ENCODE measurements at regions not wholly inside any gene's neighbourhood (a gene's known extent, or its start where the extent isn't known, plus 50 kb on each side); places are given as distances from the start of the nearest gene placed in this dataset.

DNA sequence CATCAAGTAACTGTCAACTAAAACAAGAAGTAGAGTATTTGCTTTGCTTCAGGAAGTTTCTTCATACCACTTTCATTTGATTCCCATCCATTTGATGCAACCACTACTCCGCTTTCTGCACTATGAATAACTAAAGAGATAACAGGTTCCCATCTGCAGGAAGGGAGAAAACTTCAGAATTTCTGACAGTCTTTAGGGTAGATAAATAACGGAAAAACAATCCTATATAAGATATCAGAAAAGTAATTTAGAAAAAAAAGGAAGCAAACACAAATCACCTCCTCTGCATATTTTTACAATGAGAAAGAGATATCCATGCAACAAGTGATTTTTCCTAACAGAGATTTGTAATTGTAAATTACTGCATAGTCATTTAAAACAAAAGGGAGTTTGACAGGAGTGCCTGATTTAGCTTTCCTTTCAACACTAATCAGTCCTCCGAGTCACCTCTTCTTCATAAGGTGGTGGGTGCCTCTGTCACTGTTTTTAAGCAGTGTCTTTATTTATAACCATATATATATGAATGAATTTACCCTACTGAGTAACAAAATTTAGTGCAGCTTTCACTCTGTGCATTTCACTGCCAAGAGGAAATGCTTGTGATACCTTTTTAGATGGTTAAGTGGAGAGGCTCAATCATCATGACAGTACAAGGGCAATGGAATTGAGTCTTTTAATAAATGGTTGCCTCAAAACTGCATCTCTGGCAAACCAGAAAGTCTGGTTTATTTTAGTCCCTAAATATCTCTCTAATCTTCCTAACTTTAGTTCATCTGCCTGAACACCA is 1920.4 kb downstream of the MRPL39 start:
- no peak overlapping the region for H3K27ac Mint-ChIP-seq
- H3K27me3 Mint-ChIP-seq = no peaks in the 10 kb centered on the region
- H3K9me3 Mint-ChIP-seq = no peaks in the 10 kb centered on the region
- no peaks in the 10 kb centered on the region for H3K4me1 Mint-ChIP-seq
- no peak for DNase-seq (ENCODE audit: low spot score in 2 of 2)
- no peak overlapping the region for H3K4me3 Mint-ChIP-seq
- H3K36me3 Mint-ChIP-seq = no peaks in the 10 kb centered on the region
- ATAC-seq (ENCODE audit: low read depth) = no peak

DNA sequence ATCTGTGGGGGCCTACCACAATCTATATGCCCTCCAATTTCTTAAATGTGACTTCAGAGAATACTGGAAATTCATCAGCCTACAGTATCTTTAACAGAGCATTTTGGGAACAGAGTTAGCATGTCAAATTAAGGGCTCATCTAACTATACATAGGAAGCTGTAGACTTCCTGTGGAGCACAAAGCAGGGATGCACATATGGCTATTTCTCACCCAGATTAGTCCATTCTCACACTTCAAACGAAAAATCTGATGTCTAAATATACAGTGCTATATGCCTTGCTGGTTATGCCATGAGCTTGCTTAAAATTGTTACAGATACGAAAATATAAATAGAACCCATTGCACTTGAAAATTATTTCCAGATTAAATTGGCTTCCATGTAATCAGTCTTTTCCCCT is 1922.8 kb downstream of the MRPL39 start:
- H3K36me3 Mint-ChIP-seq = no peaks in the 10 kb centered on the region
- H3K4me3 Mint-ChIP-seq = no peak overlapping the region
- H3K9me3 Mint-ChIP-seq = no peaks in the 10 kb centered on the region
- H3K27ac Mint-ChIP-seq = no peak overlapping the region
- H3K27me3 Mint-ChIP-seq = peaks cover 2% of the 10 kb centered on the region
- ATAC-seq (ENCODE audit: low read depth) (no peak), DNase-seq (ENCODE audit: low spot score in 2 of 2) (no peak)
- no peaks in the 10 kb centered on the region for H3K4me1 Mint-ChIP-seq

DNA sequence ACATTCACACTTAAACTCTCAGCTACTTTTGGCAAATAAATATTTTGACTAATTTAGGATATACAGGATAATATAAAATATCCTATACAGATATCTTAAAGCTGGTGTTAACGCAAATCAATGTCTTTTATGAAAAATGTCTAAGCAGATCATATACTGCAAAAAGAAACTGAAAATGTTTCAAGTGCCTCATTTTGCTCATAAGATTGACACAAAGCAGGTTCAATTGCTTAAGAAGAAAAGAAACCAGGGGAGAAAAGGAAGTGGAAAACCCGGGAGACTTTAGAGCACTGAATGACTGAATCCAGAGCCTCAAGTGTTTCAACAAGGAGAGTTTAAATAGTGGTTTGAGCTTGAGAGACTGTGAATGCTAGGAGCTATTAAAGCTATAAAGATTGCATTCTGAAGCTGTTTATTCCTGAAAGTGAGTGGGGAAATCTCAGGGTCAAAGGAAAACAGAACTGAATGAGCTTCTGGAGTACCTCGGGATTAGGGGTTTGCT is 1943.0 kb downstream of the MRPL39 start:
- no peak overlapping the region for H3K4me3 Mint-ChIP-seq
- no peak overlapping the region for H3K27ac Mint-ChIP-seq
- no peaks in the 10 kb centered on the region for H3K27me3 Mint-ChIP-seq
- no peaks in the 10 kb centered on the region for H3K9me3 Mint-ChIP-seq
- H3K36me3 Mint-ChIP-seq = no peaks in the 10 kb centered on the region
- DNase-seq (ENCODE audit: low spot score in 2 of 2) = no peak
- no peak for ATAC-seq (ENCODE audit: low read depth)
- H3K4me1 Mint-ChIP-seq = no peaks in the 10 kb centered on the region

DNA sequence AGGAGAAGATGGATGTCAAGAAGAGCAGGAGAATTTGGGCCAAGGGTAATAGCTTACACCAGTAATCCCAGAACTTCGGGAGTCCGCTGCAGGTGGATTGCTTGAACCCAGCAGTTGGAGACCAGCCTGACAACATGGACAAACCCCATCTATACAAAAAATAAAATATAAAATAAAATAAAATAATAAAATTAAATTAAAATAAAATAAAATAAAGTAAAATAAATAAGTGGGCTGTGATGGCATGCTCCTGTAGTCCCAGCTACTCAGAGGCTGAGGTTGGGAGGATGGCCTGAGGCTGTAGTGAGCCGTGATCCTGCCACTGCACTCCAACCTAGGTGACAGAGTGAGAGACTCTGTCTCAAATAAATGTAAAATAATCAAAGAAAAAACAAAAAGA is 1946.7 kb downstream of the MRPL39 start:
- Mint-ChIP-seq H3K27ac (no peak overlapping the region), H3K9me3 (no peaks in the 10 kb centered on the region), H3K4me3 (no peak overlapping the region), H3K36me3 (no peaks in the 10 kb centered on the region), H3K4me1 (no peaks in the 10 kb centered on the region), H3K27me3 (no peaks in the 10 kb centered on the region)
- no peak for DNase-seq (ENCODE audit: low spot score in 2 of 2)
- no peak for ATAC-seq (ENCODE audit: low read depth)

GRCh38 chr21:23644768-23645167 is 1962.5 kb downstream of the MRPL39 start:
- Mint-ChIP-seq H3K27me3 (peaks cover 2% of the 10 kb centered on the region), H3K27ac (no peak overlapping the region), H3K9me3 (no peaks in the 10 kb centered on the region), H3K4me1 (no peaks in the 10 kb centered on the region), H3K36me3 (no peaks in the 10 kb centered on the region), H3K4me3 (no peak overlapping the region)
- DNase-seq (ENCODE audit: low spot score in 2 of 2) = no peak
- no peak for ATAC-seq (ENCODE audit: low read depth)

GRCh38 chr21:23639721-23640120 is 1967.6 kb downstream of the MRPL39 start:
- H3K4me3 Mint-ChIP-seq = no peak overlapping the region
- H3K27me3 Mint-ChIP-seq = peaks cover 3% of the 10 kb centered on the region
- ATAC-seq (ENCODE audit: low read depth) (no peak), DNase-seq (ENCODE audit: low spot score in 2 of 2) (no peak)
- H3K4me1 Mint-ChIP-seq = no peaks in the 10 kb centered on the region
- no peaks in the 10 kb centered on the region for H3K36me3 Mint-ChIP-seq
- H3K27ac Mint-ChIP-seq = no peak overlapping the region
- H3K9me3 Mint-ChIP-seq = no peaks in the 10 kb centered on the region

GRCh38 chr21:23638131-23638695 is 1969.1 kb downstream of the MRPL39 start:
- no peaks in the 10 kb centered on the region for H3K9me3 Mint-ChIP-seq
- peaks cover 3% of the 10 kb centered on the region for H3K27me3 Mint-ChIP-seq
- no peak overlapping the region for H3K27ac Mint-ChIP-seq
- ATAC-seq (ENCODE audit: low read depth) = no peak
- DNase-seq (ENCODE audit: low spot score in 2 of 2) = no peak
- H3K4me1 Mint-ChIP-seq = no peaks in the 10 kb centered on the region
- no peak overlapping the region for H3K4me3 Mint-ChIP-seq
- no peaks in the 10 kb centered on the region for H3K36me3 Mint-ChIP-seq

DNA sequence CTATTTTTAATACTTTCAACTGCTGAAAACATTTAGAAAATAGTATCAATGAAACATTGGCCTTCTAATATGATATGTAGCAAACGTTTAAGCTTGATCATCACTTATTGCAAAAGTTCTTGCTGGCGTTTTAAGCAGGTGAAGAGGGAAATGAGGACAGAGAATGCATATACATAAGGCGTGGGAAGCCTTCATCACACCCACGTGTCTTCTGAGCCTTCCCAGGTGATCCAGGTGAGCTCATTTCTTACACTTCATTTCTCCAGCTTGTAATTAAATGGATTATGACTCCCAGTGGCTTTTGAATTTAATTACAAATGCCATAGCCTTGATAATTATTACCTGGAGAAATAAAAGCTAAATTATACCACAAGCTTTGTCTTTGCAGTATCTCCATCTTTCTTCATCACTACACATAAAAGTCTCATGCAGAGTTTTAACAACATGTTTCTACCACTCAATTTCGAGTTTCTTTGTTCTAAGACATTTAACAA is 1973.8 kb downstream of the MRPL39 start:
- H3K27ac Mint-ChIP-seq = no peak overlapping the region

DNA sequence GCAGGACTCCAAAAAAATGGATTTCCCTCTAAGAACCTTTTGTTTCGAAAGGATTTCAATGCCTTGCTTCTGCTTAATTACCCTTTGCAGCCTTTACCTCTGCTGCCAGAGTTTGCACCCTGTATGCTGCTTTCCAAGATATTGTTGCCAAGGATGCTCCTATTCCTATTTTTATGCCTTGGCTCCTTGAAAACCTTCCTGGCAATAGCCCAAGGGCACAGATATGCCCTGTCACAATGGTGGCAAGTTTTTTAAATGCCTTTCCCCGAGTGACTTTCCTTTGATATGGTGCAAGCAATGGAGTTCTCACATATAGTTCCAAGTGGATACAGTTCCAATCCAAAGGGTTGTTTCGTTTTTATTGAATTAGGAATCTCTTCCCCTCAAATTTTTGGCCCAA is 1983.0 kb downstream of the MRPL39 start:
- no peak for DNase-seq (ENCODE audit: low spot score in 2 of 2)
- H3K27ac Mint-ChIP-seq = no peak overlapping the region
- no peaks in the 10 kb centered on the region for H3K4me1 Mint-ChIP-seq
- H3K4me3 Mint-ChIP-seq = no peak overlapping the region
- H3K27me3 Mint-ChIP-seq = no peaks in the 10 kb centered on the region
- ATAC-seq (ENCODE audit: low read depth) = no peak
- H3K36me3 Mint-ChIP-seq = no peaks in the 10 kb centered on the region
- H3K9me3 Mint-ChIP-seq = no peaks in the 10 kb centered on the region

More for the DNA sequence above, 1973.8 kb downstream of the MRPL39 start:
- no peaks in the 10 kb centered on the region for H3K4me1 Mint-ChIP-seq
- no peak for DNase-seq (ENCODE audit: low spot score in 2 of 2)
- ATAC-seq (ENCODE audit: low read depth) = no peak
- H3K36me3 Mint-ChIP-seq = no peaks in the 10 kb centered on the region
- no peak overlapping the region for H3K4me3 Mint-ChIP-seq
- H3K27me3 Mint-ChIP-seq = no peaks in the 10 kb centered on the region
- H3K9me3 Mint-ChIP-seq = no peaks in the 10 kb centered on the region

- no peaks in the 10 kb centered on the region for H3K9me3 Mint-ChIP-seq
- H3K27me3 Mint-ChIP-seq = no peaks in the 10 kb centered on the region
- H3K4me3 Mint-ChIP-seq = no peak overlapping the region
- no peaks in the 10 kb centered on the region for H3K36me3 Mint-ChIP-seq
- H3K27ac Mint-ChIP-seq = no peak overlapping the region
- DNase-seq (ENCODE audit: low spot score in 2 of 2) (no peak), ATAC-seq (ENCODE audit: low read depth) (no peak)
- H3K4me1 Mint-ChIP-seq = no peaks in the 10 kb centered on the region
Measured at GRCh38 chr21:23613014-23613413, 1994.3 kb downstream of the MRPL39 start.

DNA sequence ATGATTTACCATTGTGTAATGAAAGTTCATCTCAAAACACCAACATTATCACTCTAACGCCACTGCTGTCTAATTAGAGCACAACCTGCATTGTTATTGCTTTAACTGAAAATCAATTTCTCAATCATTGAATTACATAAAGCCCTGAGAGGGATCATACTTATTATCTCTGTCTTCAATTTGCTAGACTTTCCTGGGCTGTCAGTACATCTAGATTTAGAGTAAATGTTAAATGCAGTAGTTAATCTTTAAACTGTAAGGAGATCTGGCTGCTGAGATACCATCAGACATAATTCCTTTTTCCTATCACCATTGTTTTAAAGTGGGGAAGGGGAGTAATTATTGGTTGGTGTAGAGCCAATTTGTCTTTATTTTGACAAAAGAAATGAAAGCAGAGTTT is 1995.1 kb downstream of the MRPL39 start:
- Mint-ChIP-seq H3K27ac (no peak overlapping the region), H3K4me3 (no peak overlapping the region), H3K36me3 (no peaks in the 10 kb centered on the region), H3K4me1 (no peaks in the 10 kb centered on the region), H3K27me3 (no peaks in the 10 kb centered on the region), H3K9me3 (no peaks in the 10 kb centered on the region)
- ATAC-seq (ENCODE audit: low read depth) (no peak), DNase-seq (ENCODE audit: low spot score in 2 of 2) (no peak)

- no peak overlapping the region for H3K4me3 Mint-ChIP-seq
- no peak overlapping the region for H3K27ac Mint-ChIP-seq
- no peaks in the 10 kb centered on the region for H3K36me3 Mint-ChIP-seq
- ATAC-seq (ENCODE audit: low read depth) (no peak), DNase-seq (ENCODE audit: low spot score in 2 of 2) (no peak)
- peaks cover 4% of the 10 kb centered on the region for H3K9me3 Mint-ChIP-seq
- no peaks in the 10 kb centered on the region for H3K4me1 Mint-ChIP-seq
- no peaks in the 10 kb centered on the region for H3K27me3 Mint-ChIP-seq
Measured at GRCh38 chr21:23607782-23608431, 1999.4 kb downstream of the MRPL39 start.

- Mint-ChIP-seq H3K9me3 (peaks cover 4% of the 10 kb centered on the region), H3K36me3 (no peaks in the 10 kb centered on the region), H3K4me1 (no peaks in the 10 kb centered on the region)
Measured at GRCh38 chr21:23601549-23601948, 2005.7 kb downstream of the MRPL39 start.

GRCh38 chr21:23593582-23593981 is 2013.7 kb downstream of the MRPL39 start:
- ATAC-seq (ENCODE audit: low read depth) = no peak
- H3K4me1 Mint-ChIP-seq = no peaks in the 10 kb centered on the region
- DNase-seq (ENCODE audit: low spot score in 2 of 2) = no peak
- no peaks in the 10 kb centered on the region for H3K36me3 Mint-ChIP-seq
- H3K4me3 Mint-ChIP-seq = no peak overlapping the region
- H3K27me3 Mint-ChIP-seq = no peaks in the 10 kb centered on the region
- no peak overlapping the region for H3K27ac Mint-ChIP-seq
- H3K9me3 Mint-ChIP-seq = no peaks in the 10 kb centered on the region

More at GRCh38 chr21:23601549-23601948, 2005.7 kb downstream of the MRPL39 start:
- no peak overlapping the region for H3K4me3 Mint-ChIP-seq
- no peaks in the 10 kb centered on the region for H3K27me3 Mint-ChIP-seq
- DNase-seq (ENCODE audit: low spot score in 2 of 2) = no peak
- H3K27ac Mint-ChIP-seq = no peak overlapping the region
- ATAC-seq (ENCODE audit: low read depth) = no peak

All from memory B cell (primary cell).